Psoas muscle (tissue), 7 donors: ENCODE measurements at regions not wholly inside any gene's neighbourhood (a gene's known extent, or its start where the extent isn't known, plus 50 kb on each side); places are given as distances from the start of the nearest gene placed in this dataset.
"Not testable (repeated sequence)": the region's sequence is repeated elsewhere in the genome, so short reads cannot be mapped to it uniquely, and the experiment has no call there.

Experiments used
- ATAC-seq, 4 donors: fragments of 200-7000 bp; cut with Tn5 transposase; one replicate each; pipeline ENCODE4 v1.9.1; 2020; ENCODE audit warnings: moderate library complexity in 3 of 4, mild to moderate bottlenecking in 2 of 4
- DNase-seq, 2 donors: peaks; one replicate each; pipeline ENCODE4 v3.0.0-alpha.2; 2020
- H3K27ac ChIP-seq: fragments of 200-600 bp; one replicate; pipeline ENCODE4 v1.8.0; 2022
- H3K27me3 ChIP-seq, 3 donors: fragments of 200-600 bp in 1 of 3; one replicate each; pipeline versions ENCODE4 v1.6.1 to v1.8.0; 2013 to 2022; ENCODE audit warnings: low read length in 2 of 3, mild to moderate bottlenecking in 2 of 3, moderate library complexity in 1 of 3; ENCODE audit not compliant: insufficient read depth in 3 of 3
- H3K36me3 ChIP-seq, 2 donors: fragments of 200-600 bp in 1 of 2; one replicate each; pipeline versions ENCODE4 v1.6.1 to v1.8.0; 2013 to 2022; ENCODE audit warnings: low read depth in 1 of 2, mild to moderate bottlenecking in 1 of 2, moderate library complexity in 1 of 2; ENCODE audit not compliant: insufficient read depth in 1 of 2
- H3K4me1 ChIP-seq: fragments of 200-600 bp; one replicate; pipeline ENCODE4 v1.8.0; 2022
- H3K4me3 ChIP-seq: fragments of 200-600 bp; one replicate; pipeline ENCODE4 v1.8.0; 2022; ENCODE audit warnings: mild to moderate bottlenecking
- H3K9me3 ChIP-seq: fragments of 200-600 bp; one replicate; pipeline ENCODE4 v1.8.0; 2022
- WGBS, 3 donors: extraction: QIAGEN DNeasy Blood & Tissue Kit; methylation state at CpG; one replicate each; pipeline versions ENCODE4 v1.1.6 to v1.1.7; 2013; 5-methylcytosine and 5-hydroxymethylcytosine counted together
- intact Hi-C, 2 donors: fragments of 100-400 bp; cut with DNase I; formaldehyde crosslinking; loops; one replicate each; pipeline versions ENCODE4 v1.11.0 to v1.14.2; 2022
- TF ChIP-seq, protein P1 (sequence below): fragments of 200-600 bp; IDR thresholded peaks from one replicate; pipeline ENCODE4 v1.8.0; 2022; ENCODE audit warnings: antibody characterized with exemption
- donor health status: healthy with polysubstance abuse.
- donor health status: DM: no; HTN: no; CAD: no; lungs with moderate emphysema.
- donor health status: Bipolar disorder and iron deficiency.
- donor health status: healthy.
- donor health status: DM: yes; HTN: yes; CAD: no.
- donor health status: DM: no; HTN: no; CAD: no.
- donor health status: DM: yes; HTN: yes; CAD: no.

DNA sequence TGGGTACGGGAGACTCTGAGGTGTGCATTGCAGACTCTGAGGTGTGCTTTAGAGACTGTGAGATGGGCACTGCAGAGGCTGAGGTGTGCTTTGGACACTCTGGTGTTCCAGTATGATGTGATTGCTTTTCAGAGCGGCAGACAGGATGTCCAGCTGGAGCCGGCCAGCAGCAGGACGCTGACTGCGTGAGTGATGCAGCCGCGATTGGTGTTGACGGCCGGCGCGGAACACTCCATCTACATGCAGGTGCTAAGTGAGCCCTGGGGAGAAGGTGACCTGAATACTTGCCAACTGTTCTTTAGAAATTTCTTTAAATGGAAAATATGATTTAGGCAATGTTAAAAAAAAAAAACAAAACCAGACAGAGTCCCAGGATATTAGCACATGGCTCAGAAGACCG, 103.1 kb upstream of the PPP2R3B start:
- peaks cover 0 to 5% (median 0%) of the 10 kb centered on the region in 3 donors for H3K27me3 ChIP-seq
- intact Hi-C loops = no loop called here
- TF ChIP-seq, protein P1, sequence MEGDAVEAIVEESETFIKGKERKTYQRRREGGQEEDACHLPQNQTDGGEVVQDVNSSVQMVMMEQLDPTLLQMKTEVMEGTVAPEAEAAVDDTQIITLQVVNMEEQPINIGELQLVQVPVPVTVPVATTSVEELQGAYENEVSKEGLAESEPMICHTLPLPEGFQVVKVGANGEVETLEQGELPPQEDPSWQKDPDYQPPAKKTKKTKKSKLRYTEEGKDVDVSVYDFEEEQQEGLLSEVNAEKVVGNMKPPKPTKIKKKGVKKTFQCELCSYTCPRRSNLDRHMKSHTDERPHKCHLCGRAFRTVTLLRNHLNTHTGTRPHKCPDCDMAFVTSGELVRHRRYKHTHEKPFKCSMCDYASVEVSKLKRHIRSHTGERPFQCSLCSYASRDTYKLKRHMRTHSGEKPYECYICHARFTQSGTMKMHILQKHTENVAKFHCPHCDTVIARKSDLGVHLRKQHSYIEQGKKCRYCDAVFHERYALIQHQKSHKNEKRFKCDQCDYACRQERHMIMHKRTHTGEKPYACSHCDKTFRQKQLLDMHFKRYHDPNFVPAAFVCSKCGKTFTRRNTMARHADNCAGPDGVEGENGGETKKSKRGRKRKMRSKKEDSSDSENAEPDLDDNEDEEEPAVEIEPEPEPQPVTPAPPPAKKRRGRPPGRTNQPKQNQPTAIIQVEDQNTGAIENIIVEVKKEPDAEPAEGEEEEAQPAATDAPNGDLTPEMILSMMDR = no peak
- H3K9me3 ChIP-seq = peaks cover 9% of the 10 kb centered on the region
- ATAC-seq = no peak
- WGBS, 3 donors = 63 to 68% (median 63%) methylated on average over 12 of the region's 12 CpGs
- no peaks in the 10 kb centered on the region for H3K36me3 ChIP-seq
- no peaks in the 10 kb centered on the region for H3K4me1 ChIP-seq
- no peak overlapping the region for H3K27ac ChIP-seq
- H3K4me3 ChIP-seq = no peak overlapping the region
- DNase-seq = no peak

DNA sequence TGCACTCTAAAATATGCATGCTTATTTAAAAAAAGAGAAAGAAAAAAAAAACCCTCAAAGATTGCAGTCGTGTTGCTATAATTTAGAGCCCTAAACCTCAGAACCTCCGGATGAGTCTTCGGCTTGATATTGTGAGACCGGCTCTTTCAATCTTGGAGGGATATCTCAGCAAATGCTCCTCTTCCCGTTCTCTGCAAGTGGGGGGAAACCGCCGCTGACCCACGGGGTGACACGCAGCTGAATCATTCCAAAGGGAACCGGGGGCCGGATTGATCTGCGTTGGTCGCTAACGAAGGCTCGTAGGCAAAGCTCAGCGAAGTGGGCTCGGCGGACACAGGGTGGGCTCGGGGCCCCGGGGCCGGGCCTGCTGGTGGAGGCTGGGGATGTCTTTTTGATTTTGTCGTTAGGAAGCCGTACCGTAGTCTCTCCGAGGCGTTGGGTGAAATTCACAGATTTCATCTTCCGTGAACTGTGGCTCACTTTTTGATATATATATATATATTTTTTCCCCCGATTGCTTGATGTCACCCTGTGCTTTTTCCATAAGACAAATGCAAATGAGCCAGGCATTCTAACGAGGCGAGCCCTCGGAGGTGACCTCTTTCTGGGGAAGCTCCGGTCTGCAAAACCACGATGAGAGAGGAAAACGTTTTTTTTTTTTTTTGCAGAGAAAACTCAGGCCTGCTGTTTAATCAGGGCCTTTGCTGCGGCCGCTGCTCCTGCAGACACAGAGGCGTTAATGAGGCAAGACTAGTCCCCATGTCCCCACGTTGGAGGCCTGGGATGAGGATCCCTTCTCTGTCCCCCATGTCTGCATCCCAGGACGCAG, 110.7 kb upstream of the PPP2R3B start:
- intact Hi-C loops = no loop called here
- no peak overlapping the region for H3K27ac ChIP-seq
- H3K36me3 ChIP-seq = no peaks in the 10 kb centered on the region
- H3K9me3 ChIP-seq = no peaks in the 10 kb centered on the region
- TF ChIP-seq, protein P1 = no peak
- no peaks in the 10 kb centered on the region for H3K4me1 ChIP-seq
- DNase-seq (no peak), ATAC-seq (no peak)
- no peak overlapping the region for H3K4me3 ChIP-seq
- peaks cover 0 to 24% (median 13%) of the 10 kb centered on the region in 3 donors for H3K27me3 ChIP-seq
- WGBS, 3 donors = 48 to 55% (median 49%) methylated on average over 39 of the region's 39 CpGs

DNA sequence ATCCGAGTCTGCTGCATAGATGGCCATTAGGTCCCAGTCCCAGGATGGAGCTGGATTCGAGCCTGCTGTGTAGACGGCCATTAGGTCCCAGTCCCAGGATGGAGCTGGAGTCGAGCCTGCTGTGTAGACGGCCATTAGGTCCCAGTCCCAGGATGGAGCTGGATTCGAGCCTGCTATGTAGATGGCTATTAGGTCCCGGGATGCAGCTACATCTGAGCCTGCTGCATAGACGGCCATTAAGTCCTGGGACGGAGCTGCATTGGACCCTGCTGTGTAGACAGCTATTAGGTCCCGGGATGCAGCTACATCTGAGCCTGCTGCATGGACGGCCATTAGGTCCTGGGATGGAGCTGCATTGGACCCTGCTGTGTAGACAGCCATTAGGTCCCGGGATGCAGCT, 112.2 kb upstream of the PPP2R3B start:
- H3K4me3 ChIP-seq, intact Hi-C loops, H3K4me1 ChIP-seq, ATAC-seq, DNase-seq, H3K9me3 ChIP-seq, H3K36me3 ChIP-seq, H3K27ac ChIP-seq: not testable (repeated sequence)
- WGBS, 3 donors = 64 to 79% (median 76%) methylated on average over 12 of the region's 12 CpGs
- peaks cover 0 to 27% (median 11%) of the 10 kb centered on the region in 3 donors for H3K27me3 ChIP-seq

DNA sequence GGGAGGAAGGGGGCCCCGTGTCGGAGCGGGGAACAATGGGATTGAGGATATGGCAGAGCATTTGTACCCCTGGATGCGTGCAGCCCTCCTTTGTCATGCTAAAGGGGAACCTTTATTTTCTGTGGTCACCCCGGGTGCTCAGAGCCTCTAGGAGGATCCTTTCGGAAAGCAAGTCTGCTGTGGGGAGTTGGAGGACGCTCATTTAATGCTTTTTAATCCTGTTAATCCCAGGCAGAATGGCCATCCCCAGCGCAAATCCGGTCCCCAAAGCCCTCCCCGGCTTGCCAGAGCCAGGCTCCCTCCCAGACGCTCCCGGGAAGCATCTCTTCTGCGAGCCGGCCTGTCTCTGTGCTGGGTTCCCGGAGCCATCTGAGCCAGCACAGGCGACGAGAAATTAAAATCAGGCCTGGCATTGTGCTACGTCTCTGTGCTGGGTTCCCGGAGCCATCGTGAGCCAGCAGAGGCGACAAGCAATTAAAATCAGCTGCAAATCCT, 113.2 kb upstream of the PPP2R3B start:
- intact Hi-C loops = no loop called here
- 2 to 3% (median 2%) methylated on average over 21 of the region's 21 CpGs for WGBS, 3 donors
- Histone ChIP-seq H3K4me1 (no peaks in the 10 kb centered on the region), H3K36me3 (no peaks in the 10 kb centered on the region), H3K4me3 (no peak overlapping the region), H3K27ac (no peak overlapping the region), H3K9me3 (no peaks in the 10 kb centered on the region), H3K27me3 (peaks cover 0 to 27% (median 10%) of the 10 kb centered on the region in 3 donors)
- TF ChIP-seq, protein P1 = no peak
- DNase-seq = no peak
- ATAC-seq = no peak

DNA sequence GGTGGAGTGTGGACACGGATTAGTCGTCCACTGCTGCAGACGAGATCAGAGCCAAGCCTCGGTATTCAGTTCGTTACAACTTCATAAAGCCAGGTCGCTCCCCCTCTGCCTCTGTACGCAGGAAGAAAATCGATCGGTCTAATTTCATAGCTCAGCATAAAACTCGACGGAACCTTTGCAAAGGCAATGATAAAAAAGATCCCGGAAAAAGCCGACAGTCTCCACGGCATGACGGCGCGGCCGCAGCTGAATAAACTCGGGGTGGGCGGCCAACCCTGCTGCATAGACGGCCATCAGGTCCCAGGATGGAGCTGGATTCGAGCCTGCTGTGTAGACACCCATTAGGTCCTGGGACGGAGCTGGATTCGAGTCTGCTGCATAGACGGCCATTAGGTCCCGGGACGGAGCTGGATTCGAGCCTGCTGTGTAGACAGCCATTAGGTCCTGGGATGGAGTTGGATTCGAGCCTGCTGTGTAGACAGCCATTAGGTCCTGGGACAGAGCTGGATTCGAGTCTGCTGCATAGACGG, 113.8 kb upstream of the PPP2R3B start:
- intact Hi-C loops = no loop called here
- no peak overlapping the region for H3K27ac ChIP-seq
- H3K27me3 ChIP-seq = peaks cover 0 to 27% (median 10%) of the 10 kb centered on the region in 3 donors
- DNase-seq = no peak
- H3K4me3 ChIP-seq = no peak overlapping the region
- H3K36me3 ChIP-seq = no peaks in the 10 kb centered on the region
- H3K4me1 ChIP-seq = no peaks in the 10 kb centered on the region
- H3K9me3 ChIP-seq = no peaks in the 10 kb centered on the region
- WGBS, 3 donors = 63 to 69% (median 65%) methylated on average over 31 of the region's 31 CpGs
- no peak for ATAC-seq
- TF ChIP-seq, protein P1 = no peak
